OCI-LY3 (cell line): ENCODE measurements at regions not wholly inside any gene's neighbourhood (a gene's known extent, or its start where the extent isn't known, plus 50 kb on each side); places are given as distances from the start of the nearest gene placed in this dataset.

Experiments
- H2AFZ ChIP-seq: fragments of 200-600, 300-600 bp; shearing (Covaris generic); 2 replicates; pipeline ENCODE4 v1.6.0; 2014; ENCODE audit warnings: antibody characterized with exemption, low read depth, low read length
- H3K27ac ChIP-seq: fragments of 200-600, 300-600 bp; sonication (generic); 2 replicates; pipeline ENCODE4 v1.5.1; 2014; ENCODE audit warnings: mild to moderate bottlenecking, low read length, moderate library complexity, mixed read lengths
- H3K27me3 ChIP-seq: fragments of 200-600, 300-600 bp; sonication (generic); 2 replicates; pipeline ENCODE4 v1.6.1; 2014; ENCODE audit warnings: low read depth, low read length, mixed read lengths
- H3K36me3 ChIP-seq: fragments of 200-600, 300-600 bp; sonication (generic); replicated peaks from 2 replicates; pipeline ENCODE3; 2014; ENCODE audit warnings: low read depth, low read length, mixed read lengths
- H3K4me1 ChIP-seq: fragments of 300-600, 200-600 bp; sonication (generic); 2 replicates; pipeline ENCODE4 v1.6.1; 2014; ENCODE audit warnings: low read length, mixed read lengths
- H3K4me2 ChIP-seq: fragments of 200-600, 300-600 bp; sonication (generic); 2 replicates; pipeline ENCODE4 v1.6.1; 2014; ENCODE audit warnings: low read length, mixed read lengths
- H3K4me3 ChIP-seq: fragments of 300-600, 200-600 bp; sonication (generic); 2 replicates; pipeline ENCODE4 v1.5.1; 2014; ENCODE audit warnings: antibody characterized with exemption, mild to moderate bottlenecking, low read length, moderate library complexity
- H3K79me2 ChIP-seq: fragments of 300-600, 200-600 bp; shearing (Covaris generic); 2 replicates; pipeline ENCODE4 v1.6.1; 2014; ENCODE audit warnings: mild to moderate bottlenecking, low read length, mixed read lengths
- H3K9ac ChIP-seq: fragments of 300-600, 200-600 bp; shearing (Covaris generic); 2 replicates; pipeline ENCODE4 v1.6.0; 2014; ENCODE audit warnings: mild to moderate bottlenecking, low read length, moderate library complexity
- H3K9me3 ChIP-seq: fragments of 200-600, 300-600 bp; shearing (Covaris generic); 2 replicates; pipeline ENCODE4 v1.6.1; 2014; ENCODE audit warnings: low read length, mixed read lengths; ENCODE audit not compliant: insufficient read depth
- H4K20me1 ChIP-seq: fragments of 200-600, 300-600 bp; sonication (generic); 2 replicates; pipeline ENCODE4 v1.6.1; 2016; ENCODE audit warnings: low read length, mixed read lengths; ENCODE audit not compliant: insufficient read depth
- CTCF ChIP-seq: fragments of 200-600, 300-600 bp; sonication (generic); IDR thresholded peaks from 2 replicates; pipeline ENCODE4 v1.5.1; 2014; ENCODE audit warnings: antibody characterized with exemption, low read length, low read depth
- EZH2phosphoT487 ChIP-seq: fragments of 200-600 bp; shearing (Covaris generic); IDR thresholded peaks from 2 replicates; pipeline ENCODE4 v1.6.1; 2018; ENCODE audit warnings: antibody characterized with exemption, mixed run types, low read depth

DNA sequence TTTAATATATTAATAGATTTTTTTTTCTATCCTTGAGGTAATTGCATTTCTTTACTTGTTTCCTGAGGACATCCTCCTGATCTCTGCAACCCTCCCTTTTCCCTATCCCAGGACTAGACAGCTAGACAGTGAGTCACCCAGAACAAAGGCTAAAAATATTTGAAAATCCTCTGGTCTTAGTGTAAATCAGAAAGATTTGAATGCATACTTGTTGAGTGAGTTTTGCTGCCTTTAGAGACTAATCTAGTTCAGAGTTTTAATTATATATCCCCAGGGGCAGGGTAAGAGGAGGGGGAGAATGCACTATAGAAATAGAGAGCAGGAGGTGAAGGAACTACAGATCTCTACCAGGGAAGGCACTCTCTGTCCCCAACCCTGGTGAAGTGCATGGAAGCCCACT, 202.3 kb upstream of the TCF4 start:
- H3K9me3 ChIP-seq: peaks cover 12% of the 10 kb centered on the region; the same call in 1 of the 2 replicates
- H2AFZ ChIP-seq: no peak overlapping the region
- no peaks in the 10 kb centered on the region for H3K79me2 ChIP-seq
- no peaks in the 10 kb centered on the region for H4K20me1 ChIP-seq
- no peak overlapping the region for H3K27ac ChIP-seq
- no peaks in the 10 kb centered on the region for H3K27me3 ChIP-seq
- no peak for TF ChIP-seq EZH2phosphoT487
- TF ChIP-seq CTCF: no peak
- no peak overlapping the region for H3K4me3 ChIP-seq
- no peak overlapping the region for H3K4me2 ChIP-seq
- peaks cover 11% of the 10 kb centered on the region for H3K36me3 ChIP-seq
- H3K9ac ChIP-seq: no peak overlapping the region
- peaks cover 16% of the 10 kb centered on the region for H3K4me1 ChIP-seq

DNA sequence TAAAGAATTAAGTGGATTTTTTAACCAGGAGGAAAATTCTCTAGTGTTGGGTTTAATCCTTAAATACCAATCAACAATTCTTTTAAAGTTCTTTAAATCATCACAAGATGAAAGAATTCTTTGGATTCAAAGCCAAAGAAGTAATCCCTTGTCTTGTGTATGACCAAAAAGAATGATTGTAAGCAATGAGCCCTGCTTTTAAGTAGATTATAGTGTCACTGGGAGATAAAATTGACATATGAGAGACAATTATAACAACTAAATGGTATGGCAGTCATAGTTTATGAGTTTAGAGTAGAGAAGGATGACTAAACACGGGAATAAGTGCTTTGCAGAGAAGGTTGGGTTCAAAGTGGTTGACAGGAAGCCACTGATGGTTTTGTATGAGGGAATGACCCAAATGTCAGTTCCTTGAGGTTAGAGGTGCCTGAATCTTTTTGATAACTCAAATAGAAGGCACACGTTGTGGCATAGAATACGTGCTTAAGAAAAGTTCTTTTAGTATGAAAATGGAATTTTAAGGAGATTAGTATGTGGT, 199.6 kb upstream of the TCF4 start:
- Histone ChIP-seq H3K4me2 (no peak overlapping the region), H3K9me3 (peaks cover 12% of the 10 kb centered on the region; the same call in 1 of the 2 replicates), H3K27ac (no peak overlapping the region), H3K9ac (no peak overlapping the region), H2AFZ (no peak overlapping the region), H3K27me3 (no peaks in the 10 kb centered on the region), H4K20me1 (no peaks in the 10 kb centered on the region), H3K4me1 (peaks cover 20% of the 10 kb centered on the region), H3K79me2 (no peaks in the 10 kb centered on the region), H3K4me3 (no peak overlapping the region), H3K36me3 (peaks cover 11% of the 10 kb centered on the region)
- no peak for TF ChIP-seq EZH2phosphoT487
- no peak for TF ChIP-seq CTCF

DNA sequence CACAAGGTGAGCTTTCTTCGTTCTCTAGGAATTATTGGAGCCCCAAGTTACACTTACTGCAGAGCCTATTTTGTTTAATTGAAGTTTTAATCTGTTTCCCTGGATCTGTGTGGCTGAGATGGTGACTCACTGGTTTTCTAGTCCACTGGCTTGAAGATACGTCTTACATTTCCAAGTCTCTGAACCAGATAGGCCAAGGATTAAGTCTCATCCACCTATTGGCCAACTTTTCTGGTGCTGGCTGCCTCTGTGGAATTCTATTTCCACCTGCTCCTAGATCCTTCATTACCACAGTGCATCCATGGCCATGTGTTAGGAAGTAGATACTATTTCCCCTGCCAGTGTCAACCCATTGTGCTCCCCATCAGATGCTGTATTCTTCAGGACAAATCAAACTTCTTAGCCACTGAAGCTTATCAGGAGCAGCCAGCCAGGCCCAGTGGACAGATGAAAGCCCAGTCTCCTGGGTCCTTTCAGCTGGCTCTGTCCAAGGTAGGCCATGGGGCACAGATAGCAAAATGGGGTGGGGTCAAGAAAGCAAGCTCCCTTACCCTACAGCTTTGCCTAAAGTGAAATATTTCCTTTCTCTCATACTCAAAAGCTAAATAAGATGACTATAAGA, 198.8 kb upstream of the TCF4 start:
- TF ChIP-seq EZH2phosphoT487: no peak
- TF ChIP-seq CTCF: no peak
- peaks cover 11% of the 10 kb centered on the region for H3K36me3 ChIP-seq
- peaks cover 6% of the 10 kb centered on the region for H3K79me2 ChIP-seq
- H3K27ac ChIP-seq: no peak overlapping the region
- no peak overlapping the region for H3K4me3 ChIP-seq
- H3K9me3 ChIP-seq: peaks cover 12% of the 10 kb centered on the region; the same call in 1 of the 2 replicates
- H3K4me2 ChIP-seq: no peak overlapping the region
- H2AFZ ChIP-seq: no peak overlapping the region
- H3K9ac ChIP-seq: no peak overlapping the region
- H3K27me3 ChIP-seq: no peaks in the 10 kb centered on the region
- H3K4me1 ChIP-seq: peaks cover 26% of the 10 kb centered on the region
- H4K20me1 ChIP-seq: no peaks in the 10 kb centered on the region

GRCh38 chr18:55783921-55784320, 195.9 kb upstream of the TCF4 start:
- H3K27ac ChIP-seq: no peak overlapping the region
- TF ChIP-seq CTCF (no peak), EZH2phosphoT487 (no peak)
- H2AFZ ChIP-seq: no peak overlapping the region
- peaks cover 41% of the 10 kb centered on the region for H3K4me1 ChIP-seq
- no peak overlapping the region for H3K9ac ChIP-seq
- peaks cover 1% of the 10 kb centered on the region for H3K36me3 ChIP-seq
- H3K4me2 ChIP-seq: no peak overlapping the region
- no peaks in the 10 kb centered on the region for H4K20me1 ChIP-seq
- no peaks in the 10 kb centered on the region for H3K27me3 ChIP-seq
- H3K9me3 ChIP-seq: 0 out of 2 replicates have a peak, but pooled peaks cover 1% of the 10 kb centered on the region
- H3K4me3 ChIP-seq: no peak overlapping the region
- peaks cover 31% of the 10 kb centered on the region for H3K79me2 ChIP-seq
